ENCODE measurements at regions not wholly inside any gene's neighbourhood (a gene's known extent, or its start where the extent isn't known, plus 50 kb on each side); places are given as distances from the start of the nearest gene placed in this dataset.

DNA sequence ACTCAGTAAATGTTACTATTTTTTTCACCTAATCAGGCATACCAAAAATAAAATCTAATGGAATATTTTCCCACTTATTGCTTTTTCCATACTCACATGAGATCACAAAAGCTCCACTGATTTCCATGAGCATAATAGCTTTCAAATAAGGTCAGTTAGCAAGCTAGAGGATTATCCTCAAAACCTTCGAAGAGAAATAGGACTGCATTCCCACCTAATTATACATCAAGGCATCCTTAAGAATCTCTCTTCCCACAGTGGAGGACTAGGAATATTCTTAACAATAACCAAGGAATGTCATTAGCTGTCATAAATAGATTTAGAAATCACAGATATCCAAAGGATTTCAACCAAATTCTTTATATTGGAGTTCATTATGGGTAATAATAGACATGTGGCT, 127.9 kb upstream of the STT3B start:
- DNase-seq = no peak

DNA sequence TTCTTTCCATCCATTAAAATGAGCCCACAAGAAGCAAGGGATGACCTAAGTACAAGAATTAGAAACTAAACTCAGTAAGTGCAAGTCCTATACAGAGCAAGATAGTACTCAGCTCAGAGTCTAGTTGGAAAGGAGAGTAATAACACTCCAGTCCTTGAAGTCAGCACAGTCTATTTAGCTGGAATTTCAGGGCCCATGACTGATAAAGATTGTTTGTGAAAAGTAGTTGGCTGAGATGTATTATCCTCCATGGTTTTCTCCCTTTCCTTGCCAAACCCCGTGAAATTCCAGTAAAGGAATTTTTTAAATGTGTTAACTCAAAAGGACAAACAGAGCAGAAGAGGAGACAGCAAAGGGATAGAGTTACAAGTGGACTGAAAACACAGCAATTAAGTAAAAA, 127.2 kb upstream of the STT3B start:
- no peak for DNase-seq

DNA sequence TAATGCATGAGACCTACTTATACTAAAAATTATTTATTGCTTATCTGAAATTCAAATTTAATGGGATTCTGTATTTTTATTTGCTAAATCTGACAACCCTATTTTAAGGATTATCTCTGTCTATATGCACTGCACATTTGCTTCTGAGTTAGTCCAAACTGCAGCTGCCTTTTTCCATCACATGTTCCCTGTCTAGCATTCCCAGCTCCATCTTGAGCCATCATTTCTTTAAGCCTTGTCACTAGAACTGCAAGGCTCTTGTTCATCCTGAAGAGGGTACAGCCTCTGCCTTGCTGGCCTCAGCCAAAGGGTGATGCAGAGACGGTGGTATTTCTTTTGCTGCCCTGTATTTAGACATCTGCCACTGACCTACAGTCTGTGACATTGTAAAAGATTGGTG, 125.8 kb upstream of the STT3B start:
- no peak for DNase-seq

DNA sequence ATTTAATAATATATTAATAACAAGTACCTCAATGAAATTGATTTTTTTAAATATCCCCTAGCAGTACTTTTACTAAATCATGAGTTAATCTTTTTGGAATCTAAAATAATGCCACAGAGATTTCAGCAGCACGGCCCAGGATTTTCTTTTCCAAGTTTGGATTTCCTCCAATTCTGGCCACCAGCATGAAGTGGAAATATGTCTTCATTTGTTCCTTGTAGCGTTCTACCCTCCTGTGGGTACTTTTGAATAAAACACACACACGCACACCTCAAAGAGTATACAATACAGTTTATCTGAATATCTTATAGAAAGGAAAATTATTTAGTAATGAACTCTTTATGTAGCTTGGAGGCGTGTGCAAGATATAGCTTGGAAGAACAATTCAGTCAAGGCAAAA, 125.1 kb upstream of the STT3B start:
- DNase-seq = no peak

DNA sequence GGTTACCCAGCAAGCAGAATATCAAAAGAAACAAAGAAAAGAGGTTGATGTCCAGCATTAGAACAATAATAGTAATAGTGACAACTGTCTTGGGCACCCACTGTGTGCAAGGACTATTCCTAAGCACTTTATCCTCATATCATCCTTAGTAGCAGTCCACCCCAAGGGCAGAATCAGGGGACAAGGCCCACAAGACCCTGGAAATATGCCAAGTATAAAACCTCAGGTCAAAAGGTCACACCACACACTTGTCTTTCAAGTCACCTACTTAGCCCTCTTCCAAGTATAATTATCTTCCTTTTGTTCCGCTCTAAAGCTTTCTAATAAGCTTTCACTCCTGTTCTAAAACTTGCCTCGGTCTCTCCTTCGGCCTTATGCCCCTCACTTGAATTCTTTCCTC, 124.0 kb upstream of the STT3B start:
- no peak for DNase-seq

DNA sequence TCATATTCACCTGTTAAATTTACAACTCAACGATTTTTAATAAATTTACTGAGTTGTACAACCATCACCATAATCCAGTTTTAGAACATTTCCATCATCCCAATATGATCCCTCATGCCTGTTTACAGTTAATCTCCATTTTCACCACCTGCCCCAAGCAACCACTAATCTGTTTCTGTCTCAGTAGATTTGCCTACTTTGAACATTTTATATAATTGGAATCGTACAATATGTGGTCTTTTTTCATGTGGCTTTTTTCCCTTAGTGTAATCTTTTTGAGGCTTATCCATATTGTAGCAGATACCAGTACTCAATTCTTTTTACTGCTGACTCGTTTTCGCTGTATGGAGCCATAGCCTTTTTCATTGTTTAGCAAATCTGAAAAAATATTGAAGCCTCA, 123.3 kb upstream of the STT3B start:
- no peak for DNase-seq

DNA sequence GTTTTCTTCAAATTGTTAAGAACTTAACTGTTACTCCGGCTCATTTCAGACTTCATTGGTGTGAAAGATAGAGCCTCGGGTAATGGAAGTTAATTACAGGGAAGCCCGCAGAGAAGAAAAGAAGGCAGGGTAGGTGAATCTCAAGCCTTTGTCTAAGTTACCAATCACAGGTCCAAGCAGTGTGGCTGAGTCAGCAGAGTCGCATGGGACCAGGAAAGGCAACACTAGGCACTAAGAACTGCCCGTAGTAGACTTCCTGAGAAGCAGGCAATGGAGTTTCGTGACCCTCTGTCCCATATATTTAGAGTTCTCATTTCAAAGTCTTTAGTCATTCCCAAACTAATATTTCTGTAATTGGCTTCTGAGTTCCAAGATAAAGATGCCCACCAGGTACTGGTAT, 122.9 kb upstream of the STT3B start:
- DNase-seq = no peak

DNA sequence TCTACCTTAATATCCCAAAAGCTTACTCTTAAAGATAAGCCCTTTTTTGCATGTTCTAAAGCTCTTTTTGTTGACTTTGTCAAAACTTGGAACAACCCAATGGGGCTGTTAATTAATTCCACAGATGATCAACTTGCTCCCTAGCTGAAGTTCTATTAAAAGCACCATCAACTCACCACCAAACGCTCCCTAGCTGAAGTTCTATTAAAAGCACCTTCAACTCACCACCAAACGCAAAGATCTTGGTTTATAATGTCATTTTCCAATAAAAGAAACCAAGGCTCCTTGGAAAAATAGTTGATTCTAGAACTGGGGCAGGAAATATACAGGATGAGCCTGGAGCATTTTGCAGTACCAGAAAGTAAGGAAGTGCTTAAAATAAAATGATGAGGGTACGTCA, 122.3 kb upstream of the STT3B start:
- no peak for DNase-seq

DNA sequence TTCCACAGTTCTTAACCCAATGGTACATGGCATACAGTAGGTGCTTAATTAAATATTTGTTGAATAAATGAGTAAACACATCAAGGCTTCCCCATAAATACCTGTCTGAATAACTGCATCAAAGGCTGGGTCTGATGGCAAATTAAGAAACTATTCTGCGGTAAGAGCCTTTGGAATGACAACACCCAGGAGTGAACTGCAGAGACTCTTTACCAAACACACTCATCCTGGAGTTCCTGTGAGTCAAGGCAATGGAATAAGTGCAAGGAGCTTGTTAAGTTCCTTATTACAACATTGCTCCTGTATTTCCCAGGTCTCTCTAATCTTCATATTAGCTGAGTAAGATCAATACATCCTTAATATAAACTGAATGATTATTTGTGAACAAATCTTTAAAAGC, 119.9 kb upstream of the STT3B start:
- DNase-seq = no peak

DNA sequence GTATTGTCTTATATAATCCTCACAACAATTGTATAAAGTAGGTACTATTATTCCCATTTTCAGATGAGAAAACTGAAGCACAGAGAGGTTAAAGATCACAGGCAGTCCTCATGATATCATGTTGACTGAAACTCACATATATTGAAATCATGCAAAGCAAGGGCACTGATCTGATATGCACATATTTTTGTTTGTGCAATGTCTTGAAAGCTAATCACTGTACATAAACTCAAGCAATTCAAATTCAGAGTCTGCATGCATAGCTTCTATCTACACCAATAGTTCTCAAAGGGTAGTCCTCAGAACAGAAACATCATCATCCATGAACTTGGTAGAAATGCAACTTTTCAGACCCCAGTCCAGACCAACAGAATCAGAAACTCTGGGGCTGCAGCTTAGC, 119.2 kb upstream of the STT3B start:
- DNase-seq = no peak

DNA sequence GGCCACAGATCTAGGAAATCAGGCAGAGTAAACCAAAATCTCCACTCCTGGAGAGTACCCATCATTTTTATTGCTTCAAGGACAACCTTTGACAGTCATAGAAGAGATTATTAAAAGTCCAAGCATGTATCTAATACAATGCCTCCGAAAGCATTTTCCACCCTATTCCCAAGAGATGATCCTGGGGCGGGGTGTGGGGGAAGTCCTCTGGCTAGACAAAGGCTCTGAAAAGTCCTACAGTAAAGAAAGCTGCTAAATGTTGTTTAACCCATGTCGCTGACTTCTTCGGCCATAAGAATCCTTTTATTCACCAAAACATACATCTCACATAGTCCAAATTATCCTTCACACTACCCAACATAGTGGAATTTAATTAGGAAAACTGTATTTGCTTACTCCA, 115.7 kb upstream of the STT3B start:
- no peak for DNase-seq

DNA sequence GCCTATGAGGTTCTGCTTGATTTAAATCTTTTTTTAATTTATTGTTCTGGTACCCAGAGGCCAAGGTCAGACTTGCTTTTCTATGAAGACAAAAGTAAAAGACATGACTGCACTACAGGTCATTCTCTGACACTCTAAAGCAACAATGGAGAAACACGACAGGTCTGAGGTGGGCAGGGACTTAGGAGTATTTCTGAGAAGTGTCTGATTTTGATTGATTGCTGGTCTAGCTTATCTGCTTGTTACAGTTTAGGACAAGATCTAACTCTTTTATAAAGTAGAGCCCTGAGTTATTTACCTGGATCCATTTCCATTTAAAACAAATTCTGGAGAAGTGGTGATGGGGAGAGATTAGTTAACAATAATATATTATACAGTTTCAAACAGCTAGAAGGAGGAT, 115.2 kb upstream of the STT3B start:
- no peak for DNase-seq

DNA sequence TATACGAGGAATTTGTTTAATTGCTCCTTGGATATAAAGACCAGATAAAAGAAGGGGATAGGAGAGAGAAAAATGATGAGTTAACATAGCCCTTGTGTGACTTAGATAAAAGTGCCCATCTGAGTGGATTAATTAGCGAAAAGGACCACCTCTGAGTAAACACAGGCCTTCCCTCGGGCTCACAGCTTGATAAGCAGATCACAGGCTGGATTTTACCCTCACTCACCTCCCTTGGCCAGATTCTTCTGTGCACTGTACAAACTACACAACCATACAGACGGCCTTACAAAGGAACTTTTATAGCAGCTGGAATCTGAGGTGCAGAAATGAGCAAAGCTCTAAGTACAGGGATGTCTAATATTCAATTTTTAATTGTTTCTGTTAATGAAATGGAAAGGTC, 112.4 kb upstream of the STT3B start:
- DNase-seq = no peak

DNA sequence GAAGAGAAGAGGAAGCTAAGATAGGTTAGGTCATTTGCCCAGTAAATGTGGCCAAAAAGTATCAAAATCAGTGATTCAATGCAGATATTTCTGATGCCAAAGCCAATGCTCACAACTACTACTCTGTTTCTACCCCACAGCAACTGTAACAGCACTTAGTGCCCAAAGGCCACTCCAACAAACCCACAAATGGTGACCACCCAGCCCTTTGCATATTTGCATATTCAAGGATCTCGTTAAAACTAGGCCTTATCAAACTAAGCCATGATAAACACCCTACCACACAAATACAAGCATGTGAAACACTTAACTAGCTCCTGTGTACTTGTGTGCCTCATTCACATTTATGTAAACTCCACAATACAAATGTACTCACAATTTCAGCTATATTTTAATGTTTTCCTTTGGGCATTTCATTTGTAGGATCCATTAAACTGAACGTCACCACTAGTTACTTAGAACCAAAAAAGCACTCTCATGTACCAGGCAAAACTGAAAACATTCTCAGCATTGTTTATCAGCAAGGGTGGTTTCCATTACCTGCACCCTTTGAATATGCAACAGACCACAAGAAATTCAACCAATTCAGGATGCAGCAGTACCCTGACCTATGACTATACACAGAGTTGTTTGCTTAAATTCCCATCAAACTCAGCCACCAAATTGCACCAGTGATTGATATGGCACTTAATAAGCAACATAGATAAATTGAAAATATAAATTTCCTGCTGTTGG, 111.2 kb upstream of the STT3B start:
- no peak for DNase-seq

DNA sequence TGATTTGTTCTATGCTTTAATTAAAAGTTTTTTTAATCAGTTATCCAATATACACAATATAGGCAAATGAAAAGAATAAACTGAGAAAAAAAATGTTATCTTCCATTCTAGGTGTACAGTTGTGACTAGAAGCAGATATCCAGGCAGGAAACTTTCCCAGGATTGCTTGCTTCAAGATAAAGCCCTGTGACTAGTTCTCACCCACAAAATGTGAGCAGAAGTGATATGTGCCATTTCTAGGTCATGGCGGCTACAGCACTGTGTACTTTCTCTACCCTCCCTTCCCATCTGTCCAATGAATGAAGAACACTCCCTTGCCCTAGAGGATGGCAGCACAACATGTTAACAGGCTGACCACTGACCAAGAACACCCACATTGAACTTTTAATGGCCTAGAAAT, 110.5 kb upstream of the STT3B start:
- DNase-seq = no peak

DNA sequence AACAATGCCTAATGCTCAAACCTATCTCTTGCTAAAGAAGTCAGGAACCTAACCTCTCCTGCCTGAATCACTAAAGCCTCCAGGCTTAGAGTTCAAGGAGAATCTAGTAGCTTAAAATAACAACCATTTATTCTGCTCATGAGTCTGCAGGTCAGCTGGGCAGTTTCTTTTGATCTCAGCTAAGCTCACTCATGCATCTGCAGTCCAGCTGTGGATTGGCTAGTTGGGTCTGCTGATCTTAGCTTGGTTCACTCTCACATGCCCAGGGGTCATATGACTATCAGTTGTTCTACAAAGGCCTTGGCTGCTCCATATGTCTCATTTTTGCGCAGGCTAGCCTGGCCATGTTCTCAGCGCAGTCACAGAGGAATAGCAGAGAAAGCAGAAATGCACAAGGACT, 109.2 kb upstream of the STT3B start:
- no peak for DNase-seq

DNA sequence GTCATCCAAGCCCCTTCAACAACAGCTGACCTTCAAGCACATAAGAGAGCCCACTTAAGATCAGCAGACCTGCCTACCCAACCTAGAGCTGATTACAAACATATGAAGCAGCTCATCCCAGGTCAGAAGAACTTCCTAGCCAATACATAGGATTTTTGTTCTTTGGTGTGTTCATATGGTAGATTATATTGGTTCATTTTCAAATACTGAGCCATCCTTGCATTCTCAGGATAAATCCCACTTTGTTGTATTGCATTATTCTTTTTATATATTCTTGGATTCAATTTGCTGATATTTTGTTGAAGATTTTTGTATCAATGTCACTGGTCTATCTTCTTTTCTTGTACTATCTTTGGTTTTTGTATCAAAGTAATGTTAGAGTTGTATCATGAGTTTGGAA, 107.3 kb upstream of the STT3B start:
- no peak for DNase-seq

DNA sequence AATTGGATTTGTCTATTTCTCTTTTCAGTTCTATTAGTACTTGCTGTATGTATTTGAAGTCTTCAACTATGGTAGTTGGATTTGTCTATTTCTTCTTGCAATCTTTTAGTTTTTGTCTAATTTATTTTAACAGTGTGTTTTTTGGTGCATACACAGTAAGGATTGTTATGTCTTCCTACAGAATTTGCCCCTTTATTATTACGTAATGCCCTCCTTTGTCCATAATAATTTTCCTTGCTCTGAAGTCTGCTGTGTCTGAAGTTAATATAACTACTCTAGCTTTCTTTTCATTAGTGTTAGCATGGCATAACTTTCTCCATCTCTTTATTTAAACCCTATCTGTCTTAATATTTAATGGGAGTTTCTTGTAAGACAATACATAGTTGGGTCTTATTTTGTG, 105.1 kb upstream of the STT3B start:
- DNase-seq = no peak

DNA sequence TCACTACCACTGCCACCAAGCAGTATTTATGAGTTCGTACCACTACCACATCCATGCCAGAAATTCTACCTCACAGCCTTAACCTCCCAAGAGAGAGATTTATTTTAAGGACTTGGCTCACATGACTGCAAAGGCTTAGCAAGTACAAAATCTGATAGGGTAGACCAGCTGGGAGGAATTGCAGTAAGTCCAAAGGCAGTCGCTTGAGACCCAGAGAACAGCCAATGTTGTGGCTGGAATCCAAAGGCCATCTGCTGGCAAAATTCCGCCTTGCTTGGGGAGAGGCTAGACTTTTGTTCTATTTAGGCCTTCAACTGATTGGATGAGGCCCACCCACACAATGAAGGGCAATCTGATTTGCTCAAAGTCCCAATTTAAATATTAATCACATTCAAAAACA, 101.4 kb upstream of the STT3B start:
- no peak for DNase-seq

DNA sequence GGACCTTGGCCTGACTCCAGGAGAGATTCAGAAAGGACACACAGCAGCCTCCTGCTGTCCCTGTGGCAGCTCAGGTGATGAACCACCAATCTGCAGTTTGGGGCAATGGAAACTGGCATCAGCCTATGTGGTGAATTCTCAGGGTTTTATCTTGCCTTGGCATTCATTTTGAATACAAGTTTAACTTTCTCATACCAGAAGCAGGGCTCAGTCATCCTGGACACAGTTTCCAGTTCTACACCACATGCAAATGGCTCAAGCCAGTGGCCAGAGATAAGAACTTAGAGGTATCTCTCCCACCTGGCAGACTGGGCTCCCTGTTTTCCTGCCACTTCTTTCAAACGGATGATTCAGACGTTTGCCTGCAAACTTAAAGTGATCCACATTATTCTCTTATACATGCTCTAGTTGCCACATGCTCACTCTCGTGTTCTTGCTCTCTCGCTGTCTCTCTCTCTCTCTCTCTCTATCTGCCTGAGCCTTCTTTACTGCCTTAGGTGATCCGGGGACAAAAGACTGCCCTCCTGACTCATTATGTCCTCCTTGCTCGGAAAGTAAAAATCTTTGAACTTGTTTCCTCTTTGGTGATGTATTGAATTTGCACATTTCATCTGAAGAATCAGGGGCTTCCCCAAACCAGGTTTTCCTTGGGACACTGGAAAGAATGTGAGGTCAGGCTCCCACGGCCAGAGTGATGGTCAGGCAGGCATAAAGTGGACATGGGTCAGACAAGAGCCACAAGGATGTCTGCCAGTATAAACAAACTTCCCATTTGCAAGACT, 99.6 kb upstream of the STT3B start:
- no peak for DNase-seq

DNA sequence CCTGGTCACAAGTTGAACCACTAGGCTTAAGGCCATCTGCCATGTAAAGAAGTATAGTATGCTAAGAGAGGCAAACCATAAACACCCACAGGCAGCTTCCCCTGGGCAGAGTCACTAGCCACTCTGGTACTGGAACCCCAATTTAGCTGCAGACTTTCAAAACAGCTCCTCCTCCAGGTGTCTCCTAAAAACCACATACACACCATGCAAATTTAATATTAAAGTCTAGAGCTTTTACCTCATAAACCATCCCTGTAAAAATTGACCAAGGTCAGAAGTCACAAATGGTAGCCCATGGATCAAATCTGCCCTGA, 99.1 kb upstream of the STT3B start:
- no peak for DNase-seq

DNA sequence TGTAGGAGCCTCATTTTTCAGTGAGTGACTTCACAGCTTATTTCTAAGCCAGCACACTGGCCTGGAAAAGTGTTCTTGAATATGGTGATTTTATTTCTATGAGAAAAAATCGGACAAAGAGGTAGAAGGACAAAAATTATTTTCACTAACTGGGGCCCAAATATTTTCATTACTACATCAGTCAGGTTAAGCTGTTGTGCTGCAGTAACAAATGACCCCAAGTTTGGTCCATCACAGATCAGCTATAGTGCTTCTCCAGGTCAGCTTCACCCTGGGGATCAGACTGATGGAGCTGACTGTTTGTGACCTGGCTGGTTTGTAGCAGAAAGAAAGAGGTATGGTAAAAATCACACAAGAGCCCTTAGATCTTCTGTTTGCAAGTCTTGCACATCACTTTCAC, 97.9 kb upstream of the STT3B start:
- DNase-seq = no peak

DNA sequence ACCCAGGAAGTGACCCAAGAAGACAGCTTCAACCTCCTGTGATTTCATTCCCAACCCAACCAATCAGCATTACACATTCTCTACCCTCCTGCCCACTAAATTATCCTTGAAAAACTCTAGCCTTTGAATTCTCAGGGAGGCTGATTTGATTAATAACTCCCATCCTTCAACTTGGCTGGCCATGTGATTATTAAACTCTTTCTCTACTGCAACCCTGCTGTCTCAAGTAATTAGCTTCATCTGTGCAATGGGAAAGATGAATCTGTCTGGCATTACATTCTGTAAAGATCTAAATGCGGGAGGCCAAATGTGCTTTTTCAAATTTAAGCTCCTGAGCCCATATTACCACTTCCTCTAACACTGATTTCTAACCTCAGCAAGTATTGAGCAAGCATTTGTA, 95.9 kb upstream of the STT3B start:
- no peak for DNase-seq

DNA sequence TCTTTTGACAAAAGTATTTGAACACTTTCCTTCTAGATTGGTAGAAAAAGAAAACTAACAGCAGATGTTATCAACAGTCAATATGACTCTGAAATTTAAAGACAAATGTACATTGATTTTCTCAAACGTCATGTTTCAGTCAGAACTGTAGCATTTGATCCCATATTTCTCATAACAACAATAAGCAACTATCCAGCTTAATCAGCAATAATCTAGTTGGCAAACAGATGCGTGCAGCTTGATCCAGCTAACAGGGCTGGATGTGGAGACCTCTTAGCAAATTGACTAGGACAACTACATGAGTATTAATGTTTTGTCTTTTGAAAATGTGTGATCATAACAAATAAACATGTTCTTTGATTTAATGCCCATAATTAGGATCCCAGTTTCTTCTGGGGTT, 94.0 kb upstream of the STT3B start:
- DNase-seq = no peak

Measured in bone marrow (tissue), 2 donors.